NCI-H524 treated with DMSO at 0.1 percent for 48 hours (cell line): ENCODE measurements at regions not wholly inside any gene's neighbourhood (a gene's known extent, or its start where the extent isn't known, plus 50 kb on each side); places are given as distances from the start of the nearest gene placed in this dataset.
"Not testable (repeated sequence)": the region's sequence is repeated elsewhere in the genome, so short reads cannot be mapped to it uniquely, and the experiment has no call there.

ENCODE experiments used
- DNase-seq: peaks from one replicate; lab custom pipeline; 2025; lab: John Stamatoyannopoulos, UW

GRCh38 chr2:175829741-175830140 lies 172.3 kb downstream of the LNPK start:
- DNase-seq, result no peak

- DNase-seq, result no peak
Observed at GRCh38 chr2:175827856-175828255, 174.2 kb downstream of the LNPK start.

- no peak for DNase-seq
Observed at GRCh38 chr2:175824243-175824642, 177.8 kb downstream of the LNPK start.

- DNase-seq, result no peak
Observed at GRCh38 chr2:175823707-175824073, 178.4 kb downstream of the LNPK start.

- no peak for DNase-seq
Observed at GRCh38 chr2:175823002-175823706, 178.9 kb downstream of the LNPK start.

- DNase-seq, result no peak
Observed at GRCh38 chr2:175817221-175817620, 184.8 kb downstream of the LNPK start.

- no peak for DNase-seq
Observed at GRCh38 chr2:175815537-175815936, 186.5 kb downstream of the LNPK start.

GRCh38 chr2:175811971-175812370 lies 190.1 kb downstream of the LNPK start:
- DNase-seq, result no peak

- DNase-seq, result no peak
Observed at GRCh38 chr2:175808858-175809257, 193.2 kb downstream of the LNPK start.

GRCh38 chr2:175808078-175808477 lies 194.0 kb downstream of the LNPK start:
- no peak for DNase-seq

GRCh38 chr2:175807031-175807873 lies 194.8 kb downstream of the LNPK start:
- no peak for DNase-seq

GRCh38 chr2:175806570-175806969 lies 195.5 kb downstream of the LNPK start:
- DNase-seq, result no peak

- DNase-seq, result no peak
Observed at GRCh38 chr2:175806125-175806490, 196.0 kb downstream of the LNPK start.

- no peak for DNase-seq
Observed at GRCh38 chr2:175805442-175806124, 196.5 kb downstream of the LNPK start.

- no peak for DNase-seq
Observed at GRCh38 chr2:175804122-175804521, 197.9 kb downstream of the LNPK start.

- not testable (repeated sequence) for DNase-seq
Observed at GRCh38 chr2:175796422-175796821, 205.6 kb downstream of the LNPK start.

GRCh38 chr2:175793648-175794047 lies 208.4 kb downstream of the LNPK start:
- DNase-seq, result no peak

- DNase-seq, result no peak
Observed at GRCh38 chr2:175792881-175793280, 209.2 kb downstream of the LNPK start.

- no peak for DNase-seq
Observed at GRCh38 chr2:175792199-175792598, 209.9 kb downstream of the LNPK start.

GRCh38 chr2:175786471-175787124 lies 215.5 kb downstream of the LNPK start:
- no peak for DNase-seq

- not testable (repeated sequence) for DNase-seq
Observed at GRCh38 chr2:175777337-175777736, 224.7 kb downstream of the LNPK start.

- DNase-seq, result no peak
Observed at GRCh38 chr2:175769200-175769599, 232.9 kb downstream of the LNPK start.
